Activated CD4-positive, alpha-beta T cell treated with anti-CD3 and anti-CD28 coated beads, Interleukin-2, amount 50 U/mL, for 16 hours (primary cell): ENCODE measurements at regions not wholly inside any gene's neighbourhood (a gene's known extent, or its start where the extent isn't known, plus 50 kb on each side); places are given as distances from the start of the nearest gene placed in this dataset.
"Not testable (repeated sequence)": the region's sequence is repeated elsewhere in the genome, so short reads cannot be mapped to it uniquely, and the experiment has no call there.

Experiments used
- DNase-seq: peaks from one replicate; pipeline ENCODE4 v3.0.0-alpha.2; 2020

DNA sequence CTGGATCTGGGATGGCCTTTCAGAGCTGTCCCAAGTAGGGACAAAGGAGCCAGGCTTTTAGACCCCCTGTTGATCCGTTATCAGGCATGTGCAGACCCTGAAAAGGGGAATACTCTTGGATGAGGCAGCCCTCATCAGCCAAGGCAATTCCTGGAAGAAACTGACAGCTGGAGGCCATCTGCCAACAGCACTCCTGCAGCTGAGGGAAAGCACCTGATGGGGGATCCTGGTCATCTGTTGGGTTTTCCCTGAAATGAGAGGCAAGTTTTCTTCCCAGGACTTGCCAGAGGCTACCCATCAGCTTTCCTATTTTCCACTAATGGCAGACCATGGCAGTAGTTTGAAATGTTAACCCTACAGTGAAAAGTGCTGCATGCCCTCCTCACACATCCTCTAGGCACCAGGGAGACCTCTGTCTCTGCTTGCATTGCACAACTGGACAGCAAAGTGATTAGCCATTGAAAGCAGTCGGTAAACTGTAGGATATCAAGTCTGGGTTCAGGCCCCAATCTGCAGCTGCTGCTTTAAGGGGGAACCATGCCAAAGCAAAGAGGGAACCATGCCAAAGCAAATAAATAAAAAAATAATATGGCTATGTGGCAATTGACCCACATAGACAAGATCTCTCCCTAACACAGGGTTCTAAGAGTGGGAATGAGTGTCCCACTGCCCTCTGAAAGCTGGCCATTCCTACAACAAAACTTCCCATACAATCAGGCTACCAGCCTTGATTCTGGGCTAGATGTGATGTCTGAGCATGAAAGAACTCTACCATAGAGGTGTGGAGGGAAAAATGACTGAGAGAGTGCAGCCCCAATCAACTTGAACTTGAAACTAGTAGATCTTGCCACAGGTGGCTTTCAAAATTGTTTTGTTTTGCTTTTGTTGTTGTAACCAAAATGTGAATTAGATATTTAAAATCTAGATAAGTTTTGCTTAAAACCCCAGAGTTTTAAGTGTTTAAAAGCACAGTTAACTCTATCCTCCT is 232.0 kb upstream of the STT3B start:
- DNase-seq: no peak

DNA sequence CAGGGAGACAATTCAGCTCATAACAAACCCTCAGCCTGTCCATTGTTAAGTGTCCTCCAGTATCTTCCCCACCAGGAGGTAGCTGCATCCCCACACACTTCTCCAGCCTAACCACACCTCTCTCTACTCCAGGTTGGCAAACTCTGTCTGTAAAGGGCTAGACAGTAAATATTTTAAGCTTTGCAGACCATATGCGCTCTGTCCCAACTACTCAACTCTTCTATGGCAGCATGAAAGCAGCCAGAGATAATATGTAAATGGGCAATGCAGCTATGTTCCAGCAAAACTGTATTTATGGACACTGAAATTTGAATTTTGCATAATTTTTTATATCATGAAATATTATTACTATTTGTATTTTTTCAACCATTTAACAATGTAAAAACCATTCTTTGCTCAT is 230.4 kb upstream of the STT3B start:
- DNase-seq: no peak

DNA sequence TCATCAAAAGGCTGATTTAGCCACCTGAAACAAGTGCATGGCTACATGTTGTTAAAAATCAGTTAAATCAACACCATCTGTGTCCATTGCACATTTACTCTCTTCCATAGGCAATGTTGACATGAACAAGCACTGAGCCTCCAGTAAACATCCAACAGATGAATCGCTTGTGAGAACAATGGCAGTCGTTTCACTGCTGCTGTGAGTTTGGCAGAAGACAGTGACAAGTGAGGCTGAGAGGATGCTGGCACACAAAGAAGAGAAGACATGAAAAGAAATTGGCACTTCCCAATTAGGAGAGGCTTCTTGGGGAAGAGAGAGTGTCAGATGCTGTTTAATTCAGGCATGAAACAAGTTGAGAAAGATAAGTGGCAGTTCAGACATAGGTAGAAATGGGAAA is 227.4 kb upstream of the STT3B start:
- no peak for DNase-seq

DNA sequence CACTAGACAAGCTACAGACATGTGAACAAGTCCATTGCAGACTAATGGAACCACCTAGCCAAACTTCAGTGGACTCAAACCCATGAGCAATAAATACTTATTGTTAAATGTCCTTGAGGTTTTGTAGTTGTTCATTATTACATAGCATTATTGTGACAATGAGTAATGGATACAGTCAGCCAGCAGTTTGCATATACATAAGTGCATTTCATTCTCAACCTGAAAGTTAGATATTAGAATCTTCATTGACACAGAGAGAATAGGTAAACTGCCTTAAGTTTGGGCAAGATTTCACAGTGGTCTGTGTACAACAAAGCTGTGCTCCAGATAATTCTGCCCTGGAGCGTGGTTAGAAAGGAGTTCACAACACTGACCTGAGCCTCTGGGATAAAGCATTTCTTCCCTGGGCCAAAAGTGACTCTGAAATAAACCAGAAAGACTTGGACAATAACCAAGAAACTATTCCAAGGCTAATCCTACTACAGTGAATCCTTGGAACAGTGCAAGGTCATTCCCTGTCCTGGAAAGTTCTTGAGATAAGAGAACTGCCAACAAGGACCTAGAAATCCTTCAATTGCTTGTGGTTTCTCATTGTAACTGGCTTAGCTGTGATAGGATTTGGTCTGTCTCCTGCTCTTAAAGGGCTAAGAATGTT is 225.5 kb upstream of the STT3B start:
- no peak for DNase-seq

DNA sequence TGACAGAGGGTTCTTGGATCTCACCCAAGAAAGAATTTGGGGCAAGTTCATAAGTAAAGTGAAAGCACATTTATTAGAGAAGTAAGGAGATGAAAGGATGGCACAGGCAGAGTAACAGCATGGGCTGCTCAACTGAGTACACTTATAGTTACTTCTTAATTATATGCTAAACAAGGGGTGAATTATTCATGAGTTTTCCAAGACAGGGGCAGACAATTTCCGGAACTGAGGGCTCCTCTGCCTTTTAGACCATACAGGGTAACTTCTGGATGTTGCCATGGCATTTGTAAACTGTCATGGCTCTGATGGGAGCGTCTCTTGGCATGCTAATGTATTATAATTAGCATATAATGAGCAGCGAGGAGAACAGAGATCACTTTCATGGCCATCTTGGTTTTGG is 221.2 kb upstream of the STT3B start:
- DNase-seq: no peak

DNA sequence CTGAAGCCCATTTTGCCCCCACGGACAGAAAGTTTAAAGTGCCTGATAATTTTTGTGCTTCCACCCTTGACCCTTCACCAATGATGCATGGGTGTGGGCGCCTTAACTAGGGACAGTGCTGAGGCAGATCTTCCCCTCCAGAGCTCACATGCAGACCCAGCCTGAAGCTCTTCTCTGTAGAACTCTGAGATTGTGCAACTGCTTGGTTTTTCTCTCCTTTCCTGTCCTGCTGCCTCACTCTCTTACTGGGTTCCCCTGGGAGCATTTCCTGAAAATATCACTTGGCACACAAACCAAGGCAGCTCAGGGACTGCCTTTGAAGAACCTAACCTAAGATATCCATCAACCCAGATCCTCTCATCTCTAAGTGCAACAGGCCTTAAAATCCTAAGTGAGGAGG is 220.3 kb upstream of the STT3B start:
- no peak for DNase-seq

DNA sequence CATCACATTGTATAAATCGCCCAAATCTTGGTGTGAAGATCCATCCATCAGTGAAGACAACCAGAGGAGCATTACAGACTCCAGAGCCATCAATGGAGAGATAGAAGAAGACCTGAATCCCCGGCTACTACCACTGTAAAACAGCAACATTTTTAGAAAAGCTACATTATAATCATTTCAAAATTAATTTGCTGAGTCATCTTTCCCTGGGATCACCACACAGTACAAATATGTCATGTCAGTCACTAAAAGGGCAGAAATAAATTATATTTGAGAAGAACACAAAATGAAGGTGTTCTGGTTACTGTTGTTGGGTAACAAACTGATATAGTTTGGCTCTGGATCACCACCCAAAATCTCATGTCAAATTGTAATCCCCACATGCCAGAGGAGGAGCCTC is 218.5 kb upstream of the STT3B start:
- DNase-seq: no peak

DNA sequence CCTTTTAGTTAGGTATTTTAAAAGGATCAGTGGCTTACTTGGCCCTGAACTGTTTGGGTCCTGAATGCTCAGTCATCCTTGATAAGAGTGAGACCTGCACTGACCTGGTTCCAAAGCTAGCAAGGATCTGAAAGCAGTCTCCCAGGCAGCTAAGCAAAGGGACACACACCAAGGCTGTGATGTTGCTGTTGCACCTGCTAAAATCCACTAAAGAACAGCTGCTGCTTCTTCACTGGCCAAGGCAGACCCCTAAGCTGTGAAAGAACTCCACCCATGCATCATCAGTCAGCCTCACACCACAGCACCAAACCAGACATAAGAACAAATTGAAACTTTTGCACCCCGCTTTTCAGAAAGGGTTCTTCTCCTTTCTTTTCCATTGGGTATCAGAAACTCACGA is 213.4 kb upstream of the STT3B start:
- no peak for DNase-seq

DNA sequence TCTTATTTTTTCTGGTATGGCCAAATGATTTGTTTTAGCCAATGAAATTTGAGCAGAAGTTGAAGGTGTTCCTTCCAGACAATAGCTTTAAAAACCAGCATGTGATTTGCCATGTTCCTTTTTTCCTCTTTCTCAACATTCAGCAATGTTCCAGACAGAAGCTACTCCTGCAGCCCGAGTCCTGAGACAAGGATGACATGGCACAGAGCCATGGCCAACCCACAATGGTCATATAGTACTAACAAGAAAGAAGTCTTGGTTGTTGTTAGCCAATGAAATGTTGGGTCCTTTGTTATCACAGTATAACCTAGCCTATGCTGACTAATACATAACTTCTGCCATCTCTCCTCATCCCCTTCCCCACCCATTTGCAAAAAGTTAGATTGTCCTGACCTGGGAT is 211.1 kb upstream of the STT3B start:
- no peak for DNase-seq

DNA sequence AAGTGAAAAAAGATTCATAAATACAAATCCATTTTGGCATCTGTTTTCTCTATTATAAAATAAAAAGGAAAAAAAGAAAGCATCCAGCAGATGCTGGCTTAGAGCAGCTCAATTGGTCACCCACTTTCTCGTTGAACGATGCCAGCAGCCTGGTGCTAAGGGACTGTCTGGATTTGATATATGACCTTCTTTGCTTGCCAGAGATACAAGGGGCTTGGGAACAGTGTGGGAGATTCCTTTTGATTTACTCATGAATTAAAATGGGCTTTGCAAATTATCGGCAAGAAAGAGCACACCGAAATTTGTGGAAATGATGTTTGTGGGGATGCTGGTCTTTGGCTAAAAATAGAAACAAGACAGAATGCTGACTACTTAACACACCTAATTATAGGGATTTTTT is 210.3 kb upstream of the STT3B start:
- DNase-seq: no peak

DNA sequence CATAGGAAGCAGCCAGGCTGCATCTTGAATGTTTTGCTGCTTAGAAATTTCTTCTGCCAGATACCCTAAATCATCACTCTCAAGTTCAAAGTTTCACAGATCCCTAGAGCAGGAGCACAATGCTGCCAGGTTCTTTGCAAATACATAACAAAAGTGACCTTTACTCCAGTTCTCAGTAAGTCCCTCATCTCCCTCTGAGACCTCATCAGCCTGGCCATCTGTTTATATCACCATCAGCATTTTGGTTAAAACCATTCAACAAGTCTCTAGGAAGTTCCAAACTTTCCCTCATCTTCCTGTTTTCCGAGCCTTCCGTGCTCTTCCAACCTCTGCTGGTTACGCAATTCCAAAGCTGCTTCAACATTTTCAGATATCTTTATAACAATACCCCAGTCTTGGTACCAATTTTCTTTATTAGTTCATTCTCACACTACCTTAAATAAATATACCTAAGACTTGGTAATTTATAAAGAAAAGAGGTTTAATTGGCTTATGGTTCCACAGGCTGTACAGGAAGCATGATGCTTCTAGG is 204.8 kb upstream of the STT3B start:
- not testable (repeated sequence) for DNase-seq

DNA sequence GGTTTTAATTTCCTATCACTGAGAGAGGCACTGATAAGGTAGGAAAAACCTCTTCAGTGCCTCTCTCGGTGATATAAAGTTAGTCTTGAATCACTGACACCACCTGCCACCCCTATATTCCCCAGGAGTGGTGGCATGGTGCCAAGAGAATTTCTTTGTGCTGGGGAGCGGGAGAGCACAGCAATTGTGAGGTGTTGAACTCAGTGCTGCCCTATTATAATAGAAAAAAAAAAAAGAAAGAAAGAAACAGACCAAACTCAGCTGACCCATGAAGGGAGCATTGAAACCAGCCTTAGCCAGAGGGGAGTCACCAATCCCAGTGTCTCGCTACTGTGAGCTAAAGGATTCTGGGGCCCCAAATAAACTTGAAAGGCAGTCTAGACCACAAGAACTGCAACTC is 201.4 kb upstream of the STT3B start:
- DNase-seq: no peak

DNA sequence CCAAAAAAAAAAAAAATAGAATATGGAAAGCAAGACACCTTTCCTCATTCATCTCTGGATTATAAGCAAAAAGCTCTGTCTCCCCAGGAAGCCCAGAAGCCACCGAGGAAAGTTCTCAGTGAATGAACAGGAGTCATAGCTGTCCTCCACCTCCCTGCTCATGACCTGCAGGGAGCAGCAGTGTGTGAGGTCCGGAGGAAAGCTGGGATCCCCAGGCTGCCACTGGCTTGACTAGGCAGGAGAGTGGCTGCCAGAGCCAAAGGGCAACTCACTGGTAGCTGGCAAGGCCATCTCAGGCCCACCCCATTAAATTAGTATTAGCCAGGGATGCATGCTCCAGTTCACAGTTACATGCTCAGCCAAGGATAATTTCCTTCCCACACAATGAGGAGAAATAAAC is 191.6 kb upstream of the STT3B start:
- no peak for DNase-seq

DNA sequence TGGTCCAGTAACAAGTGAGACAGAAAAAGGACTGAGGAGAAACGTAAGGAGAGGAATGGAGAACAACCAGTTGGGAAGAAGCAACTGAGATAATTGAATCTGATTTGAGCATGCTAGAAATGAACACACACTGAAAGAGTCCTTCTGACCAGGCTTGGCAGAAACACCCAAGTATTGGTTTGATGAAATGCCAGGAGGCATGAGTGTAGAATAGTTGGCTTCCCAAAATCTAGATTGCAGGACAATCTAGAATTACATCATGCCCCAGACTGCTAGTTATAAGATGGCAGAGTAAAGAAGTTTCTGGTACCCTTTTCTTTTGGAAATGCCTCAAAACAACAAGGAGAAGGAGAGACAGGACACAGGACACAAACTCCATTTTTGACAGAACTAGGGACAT is 189.7 kb upstream of the STT3B start:
- no peak for DNase-seq

DNA sequence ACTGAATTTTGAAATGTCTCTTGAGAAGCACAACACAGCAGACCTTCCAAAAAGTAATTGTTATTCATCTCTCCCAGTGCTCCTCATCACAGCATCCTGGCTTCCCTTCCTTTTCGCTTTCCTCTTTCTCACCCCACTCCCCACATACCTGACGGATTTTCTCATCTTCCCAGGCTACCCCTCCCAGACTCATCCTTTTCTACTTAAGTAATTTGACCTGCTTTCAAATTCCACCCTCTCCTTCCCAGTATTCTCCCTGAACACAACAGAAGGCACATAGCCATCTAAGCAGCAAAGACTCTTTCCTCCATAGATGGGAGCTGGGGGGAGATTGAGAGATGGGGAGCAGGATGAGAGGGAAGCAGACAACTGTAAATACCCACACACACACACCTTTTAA is 187.1 kb upstream of the STT3B start:
- DNase-seq: no peak

DNA sequence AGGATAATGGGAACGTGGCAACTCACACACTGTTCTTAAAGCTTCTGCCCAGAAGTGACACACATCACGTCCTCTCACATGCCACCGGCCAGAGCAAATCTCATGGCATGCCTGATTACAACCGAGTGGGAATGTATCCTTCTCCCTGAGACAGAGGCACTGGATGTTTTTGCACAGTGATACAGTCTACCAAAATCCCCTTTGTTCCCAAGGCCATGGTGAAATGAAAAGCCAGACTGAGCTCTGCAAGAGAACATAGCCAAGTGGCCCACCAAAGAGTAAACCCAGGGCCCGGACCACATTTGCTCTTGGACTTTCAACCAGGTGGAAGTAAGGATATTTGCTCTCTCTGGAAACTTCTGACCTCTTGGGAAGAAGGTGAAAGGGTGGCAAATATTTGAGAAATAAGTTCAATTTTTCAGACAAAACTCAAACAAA is 186.2 kb upstream of the STT3B start:
- DNase-seq: no peak

DNA sequence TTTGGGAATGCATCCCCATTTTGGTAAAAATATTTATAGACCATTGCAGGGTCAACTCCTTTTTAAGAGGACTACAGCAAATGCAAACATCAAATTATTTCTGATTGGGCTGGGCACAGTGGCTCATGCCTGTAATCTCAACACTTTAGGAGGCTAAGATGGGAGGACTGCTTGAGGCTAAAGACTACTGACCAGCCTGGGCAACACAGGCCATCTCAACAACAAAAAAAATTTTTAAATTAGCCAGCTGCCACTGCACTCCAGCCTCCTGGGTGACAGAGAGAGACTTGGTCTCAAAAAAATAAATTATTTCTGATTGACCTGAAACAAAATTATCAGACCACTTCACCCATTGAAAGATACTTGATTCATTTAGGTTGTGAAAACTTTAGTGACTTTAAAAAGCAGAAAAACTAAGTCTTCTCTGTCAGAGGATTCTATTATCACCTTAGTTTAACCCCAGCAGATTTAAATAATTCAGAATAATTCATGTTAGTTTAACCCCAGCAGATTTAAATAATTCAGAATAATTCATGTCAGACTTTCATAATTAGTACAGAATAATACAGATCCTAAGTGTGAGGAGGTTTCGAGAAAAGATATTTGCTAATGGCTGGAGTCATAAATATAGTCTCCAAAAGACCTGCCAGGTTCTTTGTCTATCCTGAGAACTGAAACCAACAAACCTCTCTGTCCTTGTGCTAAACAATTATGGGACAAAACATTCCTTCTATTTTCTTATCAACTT is 183.6 kb upstream of the STT3B start:
- DNase-seq: no peak

DNA sequence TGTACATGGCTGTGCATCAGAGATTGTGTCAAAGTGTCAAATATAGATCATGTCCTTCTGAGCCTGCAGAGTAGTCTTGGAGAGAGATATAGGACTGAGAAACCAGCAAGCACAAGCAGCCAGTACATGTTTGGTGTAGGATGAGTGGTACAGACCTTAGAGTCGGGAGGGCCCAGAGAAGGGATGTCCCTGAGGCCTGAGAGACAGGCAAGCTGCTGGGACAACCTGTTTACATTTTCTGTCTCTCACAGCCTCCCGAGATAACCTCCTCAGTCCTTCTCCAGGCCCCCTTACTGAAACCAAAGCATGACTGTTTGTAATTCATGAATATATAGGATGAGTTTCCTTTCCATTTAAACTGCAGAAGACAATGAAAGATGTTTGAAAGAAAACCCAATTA is 182.4 kb upstream of the STT3B start:
- no peak for DNase-seq

DNA sequence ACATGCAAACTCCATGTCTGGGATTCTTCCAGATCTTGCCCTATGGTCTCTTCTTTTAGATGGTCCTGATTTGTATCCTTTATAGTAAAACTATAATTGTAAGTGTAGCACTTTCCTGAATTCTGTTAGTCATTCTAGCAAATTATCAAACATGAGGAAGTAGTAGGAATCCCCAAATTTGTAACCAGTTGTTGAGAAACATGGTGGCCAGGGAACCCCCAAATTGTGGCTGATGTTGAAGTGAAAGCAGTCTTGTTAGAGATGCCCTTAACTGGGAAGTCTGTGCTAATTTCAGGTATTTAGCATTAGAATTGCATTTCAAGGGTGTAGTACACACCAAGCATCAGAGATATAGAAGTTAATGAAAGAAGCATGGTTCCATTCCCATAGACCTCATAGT is 180.4 kb upstream of the STT3B start:
- no peak for DNase-seq

DNA sequence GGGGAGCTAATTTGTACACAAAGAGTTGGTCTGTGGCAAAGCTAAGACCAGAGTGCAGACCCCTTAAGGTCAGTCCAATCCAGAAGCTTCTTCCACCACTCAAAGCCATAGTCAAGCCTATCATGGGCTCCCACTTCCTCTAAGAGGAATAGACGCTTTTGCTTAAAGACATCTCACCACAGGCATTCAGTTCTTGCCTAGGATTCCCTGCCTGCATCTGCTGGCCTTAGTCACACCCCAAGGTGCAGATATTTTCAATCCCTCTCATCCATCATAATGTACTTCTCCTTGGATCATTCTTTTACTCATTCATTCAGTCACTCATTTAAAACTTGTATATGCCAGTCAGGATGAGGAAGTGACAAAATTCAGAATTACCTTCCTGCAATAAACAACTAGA is 179.6 kb upstream of the STT3B start:
- DNase-seq: no peak

DNA sequence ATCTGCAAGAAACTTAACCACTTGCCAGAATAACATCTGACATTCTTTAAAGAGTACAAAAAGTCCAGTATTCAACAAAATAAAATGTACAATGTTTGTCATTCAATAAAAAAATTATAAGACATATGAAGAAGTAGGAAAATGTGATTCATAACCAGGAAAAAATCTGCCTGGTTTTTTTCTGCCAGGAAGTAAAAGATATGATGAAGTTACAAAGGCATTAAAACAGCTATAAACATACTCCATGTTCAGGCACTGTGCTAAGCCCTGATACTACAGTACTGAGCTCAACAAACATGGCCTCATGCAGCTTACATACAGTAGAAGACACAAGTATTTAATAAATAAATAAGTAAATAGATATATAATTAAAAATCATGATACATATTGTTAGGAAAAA is 178.4 kb upstream of the STT3B start:
- DNase-seq: no peak

DNA sequence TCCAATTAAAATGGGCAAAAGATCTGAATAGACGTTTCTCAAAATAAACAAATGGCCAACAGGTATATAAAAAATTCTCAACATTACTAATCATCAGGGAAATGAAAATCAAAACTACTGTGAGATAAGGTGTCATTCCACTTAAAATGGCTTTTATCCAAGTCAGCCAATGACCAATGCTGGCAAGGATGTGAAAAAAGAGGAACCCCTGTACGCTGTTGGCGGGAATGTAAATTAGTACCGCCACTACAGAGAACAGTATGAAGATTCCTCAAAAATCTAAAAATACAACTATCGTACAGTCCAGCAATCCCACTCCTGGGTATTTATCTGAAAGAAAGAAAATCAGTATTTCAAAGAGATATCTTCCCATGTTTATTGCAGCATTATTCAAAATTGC is 176.9 kb upstream of the STT3B start:
- no peak for DNase-seq

DNA sequence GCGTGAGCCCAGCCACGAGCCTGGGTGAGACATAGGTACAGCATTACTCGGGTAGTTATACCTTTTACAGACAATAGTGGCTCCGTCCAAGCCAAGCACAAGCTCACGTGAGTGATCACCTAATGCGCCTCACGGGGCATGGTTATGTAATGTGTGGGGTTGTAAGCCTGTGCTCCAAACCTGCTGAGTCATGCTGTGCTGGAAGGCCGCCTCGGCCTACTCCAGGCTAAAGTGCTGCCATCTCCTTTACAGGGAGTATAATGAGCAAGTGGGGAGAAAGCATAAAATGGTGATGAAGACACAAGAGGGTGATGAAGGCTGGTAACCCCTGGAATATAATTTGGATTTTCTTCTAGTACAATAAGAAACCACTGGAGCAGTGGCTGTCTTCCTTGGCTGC is 175.8 kb upstream of the STT3B start:
- no peak for DNase-seq

DNA sequence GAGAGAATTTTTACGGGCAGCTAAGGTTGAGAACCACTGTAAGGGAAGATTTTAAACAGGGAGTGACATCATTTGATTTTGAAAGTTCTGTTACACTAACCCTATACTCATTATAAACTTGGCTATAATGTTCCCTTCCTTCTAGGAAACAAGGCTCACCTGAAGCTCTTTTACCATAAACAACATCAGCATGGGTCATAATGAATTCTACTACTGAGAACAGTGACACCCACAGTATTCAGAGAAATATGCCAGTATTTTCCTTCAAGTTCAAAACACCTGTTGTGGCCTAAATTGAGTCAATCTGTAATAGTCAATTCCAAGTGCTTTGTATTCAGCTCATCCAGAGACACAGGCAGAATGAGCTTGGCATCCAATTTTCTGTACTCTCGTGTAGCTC is 175.3 kb upstream of the STT3B start:
- no peak for DNase-seq
